ENCODE measurements at regions not wholly inside any gene's neighbourhood (a gene's known extent, or its start where the extent isn't known, plus 50 kb on each side); places are given as distances from the start of the nearest gene placed in this dataset.

DNA sequence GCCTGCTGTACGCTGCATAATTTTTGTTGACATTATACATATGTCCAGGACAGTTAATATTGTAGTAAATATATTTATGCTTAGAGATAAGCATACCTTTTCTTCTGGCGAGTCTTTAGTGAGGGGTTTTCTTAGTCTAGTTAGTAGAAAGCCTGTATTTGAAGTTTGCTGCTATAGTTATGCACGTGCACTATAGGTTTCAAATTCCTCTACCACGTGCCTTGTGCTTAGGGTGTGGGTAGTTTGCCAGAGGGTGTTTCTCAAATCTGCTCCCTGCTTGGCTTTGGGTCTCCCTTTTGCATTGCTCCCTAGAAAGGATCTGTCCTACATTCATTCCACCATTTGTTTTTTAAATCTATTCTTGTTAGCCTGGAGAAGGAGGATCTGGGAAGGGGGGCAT is 181.4 kb upstream of the UFL1 start:
- H3K9me3 ChIP-seq (replicated peaks; ENCODE audit: control insufficient read depth, insufficient read depth, low read depth, low read length) = no peaks in the 10 kb centered on the region
- no peaks in the 10 kb centered on the region for H3K79me2 ChIP-seq (ENCODE audit: control insufficient read depth, insufficient read depth, low read length)
- in situ Hi-C loops (cut with MboI) (no loop called here), intact Hi-C loops (cut with micrococcal nuclease) (no loop called here)
- H4K20me1 ChIP-seq (replicated peaks; ENCODE audit: control insufficient read depth, insufficient read depth, low read length) = no peaks in the 10 kb centered on the region
- no peaks in the 10 kb centered on the region for H3K27me3 ChIP-seq (ENCODE audit: control insufficient read depth in 2 of 2, insufficient read depth in 2 of 2, low read length in 2 of 2)
- 4% methylated on average over 4 of the region's 4 CpGs for WGBS (ENCODE audit: insufficient coverage, low coverage, missing lambda C conversion rate)
- no peak for DNase-seq (ENCODE audit: extremely low read depth in 1 of 4, low spot score in 3 of 4)
- FAIRE-seq = no peak
- ChIA-PET CTCF (ENCODE audit: low intra/inter-chr PET ratio) (no interaction called here), POLR2A (no interaction called here)
- no TSS peak for BruUV-seq (replicated peaks)
- H3K9me1 ChIP-seq (ENCODE audit: control insufficient read depth, insufficient read depth, low read length) = no peaks in the 10 kb centered on the region
- ATAC-seq = no peak
- TF ChIP-seq RBM25 (IDR thresholded peaks at IDR 0.05; ENCODE audit: low read depth, low read length, severe bottlenecking) (no peak), KLF16 (IDR thresholded peaks at IDR 0.05) (no peak), MXI1 (IDR thresholded peaks at IDR 0.05; ENCODE audit: low read depth, low read length) (no peak), ZNF212 (CRISPR knock-in tag; IDR thresholded peaks at IDR 0.05) (no peak), MYBL2 (IDR thresholded peaks at IDR 0.05; ENCODE audit: low read depth) (no peak), MYBL2 (CRISPR knock-in tag; IDR thresholded peaks at IDR 0.05; ENCODE audit: borderline replicate concordance) (no peak), RBM17 (IDR thresholded peaks at IDR 0.05; ENCODE audit: borderline replicate concordance, low read depth, low read length) (no peak), ZNF589 (CRISPR knock-in tag; IDR thresholded peaks at IDR 0.05; ENCODE audit: low read depth) (no peak), HES1 (IDR thresholded peaks at IDR 0.05; ENCODE audit: low read depth) (no peak), TARDBP (IDR thresholded peaks at IDR 0.05) (no peak), SP2 (IDR thresholded peaks at IDR 0.05; ENCODE audit: extremely low read depth, low read depth, low read length, poor library complexity, severe bottlenecking) (no peak), CBX3 (IDR thresholded peaks at IDR 0.05; ENCODE audit: borderline replicate concordance in 1 of 2, low read length in 2 of 2) (no peak)
- TF ChIP-seq, protein P1, sequence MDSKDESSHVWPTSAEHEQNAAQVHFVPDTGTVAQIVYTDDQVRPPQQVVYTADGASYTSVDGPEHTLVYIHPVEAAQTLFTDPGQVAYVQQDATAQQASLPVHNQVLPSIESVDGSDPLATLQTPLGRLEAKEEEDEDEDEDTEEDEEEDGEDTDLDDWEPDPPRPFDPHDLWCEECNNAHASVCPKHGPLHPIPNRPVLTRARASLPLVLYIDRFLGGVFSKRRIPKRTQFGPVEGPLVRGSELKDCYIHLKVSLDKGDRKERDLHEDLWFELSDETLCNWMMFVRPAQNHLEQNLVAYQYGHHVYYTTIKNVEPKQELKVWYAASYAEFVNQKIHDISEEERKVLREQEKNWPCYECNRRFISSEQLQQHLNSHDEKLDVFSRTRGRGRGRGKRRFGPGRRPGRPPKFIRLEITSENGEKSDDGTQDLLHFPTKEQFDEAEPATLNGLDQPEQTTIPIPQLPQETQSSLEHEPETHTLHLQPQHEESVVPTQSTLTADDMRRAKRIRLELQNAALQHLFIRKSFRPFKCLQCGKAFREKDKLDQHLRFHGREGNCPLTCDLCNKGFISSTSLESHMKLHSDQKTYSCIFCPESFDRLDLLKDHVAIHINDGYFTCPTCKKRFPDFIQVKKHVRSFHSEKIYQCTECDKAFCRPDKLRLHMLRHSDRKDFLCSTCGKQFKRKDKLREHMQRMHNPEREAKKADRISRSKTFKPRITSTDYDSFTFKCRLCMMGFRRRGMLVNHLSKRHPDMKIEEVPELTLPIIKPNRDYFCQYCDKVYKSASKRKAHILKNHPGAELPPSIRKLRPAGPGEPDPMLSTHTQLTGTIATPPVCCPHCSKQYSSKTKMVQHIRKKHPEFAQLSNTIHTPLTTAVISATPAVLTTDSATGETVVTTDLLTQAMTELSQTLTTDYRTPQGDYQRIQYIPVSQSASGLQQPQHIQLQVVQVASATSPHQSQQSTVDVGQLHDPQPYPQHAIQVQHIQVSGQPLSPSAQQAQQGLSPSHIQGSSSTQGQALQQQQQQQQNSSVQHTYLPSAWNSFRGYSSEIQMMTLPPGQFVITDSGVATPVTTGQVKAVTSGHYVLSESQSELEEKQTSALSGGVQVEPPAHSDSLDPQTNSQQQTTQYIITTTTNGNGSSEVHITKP (IDR thresholded peaks at IDR 0.05; ENCODE audit: partially characterized antibody) = no peak
- TF ChIP-seq, protein P2, sequence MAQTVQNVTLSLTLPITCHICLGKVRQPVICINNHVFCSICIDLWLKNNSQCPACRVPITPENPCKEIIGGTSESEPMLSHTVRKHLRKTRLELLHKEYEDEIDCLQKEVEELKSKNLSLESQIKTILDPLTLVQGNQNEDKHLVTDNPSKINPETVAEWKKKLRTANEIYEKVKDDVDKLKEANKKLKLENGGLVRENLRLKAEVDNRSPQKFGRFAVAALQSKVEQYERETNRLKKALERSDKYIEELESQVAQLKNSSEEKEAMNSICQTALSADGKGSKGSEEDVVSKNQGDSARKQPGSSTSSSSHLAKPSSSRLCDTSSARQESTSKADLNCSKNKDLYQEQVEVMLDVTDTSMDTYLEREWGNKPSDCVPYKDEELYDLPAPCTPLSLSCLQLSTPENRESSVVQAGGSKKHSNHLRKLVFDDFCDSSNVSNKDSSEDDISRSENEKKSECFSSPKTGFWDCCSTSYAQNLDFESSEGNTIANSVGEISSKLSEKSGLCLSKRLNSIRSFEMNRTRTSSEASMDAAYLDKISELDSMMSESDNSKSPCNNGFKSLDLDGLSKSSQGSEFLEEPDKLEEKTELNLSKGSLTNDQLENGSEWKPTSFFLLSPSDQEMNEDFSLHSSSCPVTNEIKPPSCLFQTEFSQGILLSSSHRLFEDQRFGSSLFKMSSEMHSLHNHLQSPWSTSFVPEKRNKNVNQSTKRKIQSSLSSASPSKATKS (CRISPR knock-in tag; IDR thresholded peaks at IDR 0.05) = no peak
- H3K9ac ChIP-seq (ENCODE audit: insufficient read depth in 1 of 2, low read depth in 2 of 2, low read length in 2 of 2) = no peak overlapping the region
- H3K4me3 ChIP-seq = no peak overlapping the region
- no peaks in the 10 kb centered on the region for H3K4me1 ChIP-seq (replicated peaks in 1 of 2; ENCODE audit: control insufficient read depth in 2 of 2, insufficient read depth in 2 of 2, low read length in 2 of 2)
- no peaks in the 10 kb centered on the region for H3K36me3 ChIP-seq (ENCODE audit: control insufficient read depth, insufficient read depth, low read length)
- H2AFZ ChIP-seq (ENCODE audit: low read depth, low read length) = no peak overlapping the region
- H3K4me2 ChIP-seq (ENCODE audit: insufficient read depth, low read length) = no peak overlapping the region
- no peak overlapping the region for H3K27ac ChIP-seq (ENCODE audit: extremely low read depth, low read depth, low read length)
